GM21786 (cell line): ENCODE measurements at regions not wholly inside any gene's neighbourhood (a gene's known extent, or its start where the extent isn't known, plus 50 kb on each side); places are given as distances from the start of the nearest gene placed in this dataset.

ENCODE experiments used
- ATAC-seq: cut with Tn5 transposase; IDR thresholded peaks from one replicate; pipeline ENCODE4 v1.9.1; 2021; ENCODE audit not compliant: unreplicated experiment

- ATAC-seq = no peak
Measured at GRCh38 chr2:206368484-206368883, 74.8 kb upstream of the ADAM23 start.

GRCh38 chr2:206368933-206369569 is 74.3 kb upstream of the ADAM23 start:
- ATAC-seq = no peak

GRCh38 chr2:206375956-206376355 is 67.4 kb upstream of the ADAM23 start:
- ATAC-seq = no peak

GRCh38 chr2:206378835-206379234 is 64.5 kb upstream of the ADAM23 start:
- no peak for ATAC-seq

GRCh38 chr2:206379266-206379665 is 64.1 kb upstream of the ADAM23 start:
- ATAC-seq = no peak

- no peak for ATAC-seq
Measured at GRCh38 chr2:206379886-206380285, 63.4 kb upstream of the ADAM23 start.

GRCh38 chr2:206381881-206382280 is 61.5 kb upstream of the ADAM23 start:
- ATAC-seq = no peak

GRCh38 chr2:206383669-206384068 is 59.7 kb upstream of the ADAM23 start:
- no peak for ATAC-seq

- ATAC-seq = no peak
Measured at GRCh38 chr2:206387808-206388207, 55.5 kb upstream of the ADAM23 start.

- ATAC-seq = no peak
Measured at GRCh38 chr2:206388698-206389097, 54.6 kb upstream of the ADAM23 start.

- ATAC-seq = no peak
Measured at GRCh38 chr2:206389164-206389563, 54.2 kb upstream of the ADAM23 start.

GRCh38 chr2:206390181-206390580 is 53.2 kb upstream of the ADAM23 start:
- ATAC-seq = no peak

- peak; percentile 97 for ATAC-seq
Measured at GRCh38 chr2:206392118-206392517, 51.2 kb upstream of the ADAM23 start.
